Muscle layer of colon (tissue), 2 donors: ENCODE measurements at regions not wholly inside any gene's neighbourhood (a gene's known extent, or its start where the extent isn't known, plus 50 kb on each side); places are given as distances from the start of the nearest gene placed in this dataset.
"Not testable (repeated sequence)": the region's sequence is repeated elsewhere in the genome, so short reads cannot be mapped to it uniquely, and the experiment has no call there.

Experiments
- H3K27ac ChIP-seq: one replicate; pipeline ENCODE4 v1.7.0; 2013; ENCODE audit warnings: low read depth, mild to moderate bottlenecking, low read length, moderate library complexity
- H3K27me3 ChIP-seq, 2 donors: one replicate each; pipeline ENCODE4 v1.7.0; 2013; ENCODE audit warnings: low read length in 2 of 2, mild to moderate bottlenecking in 2 of 2; ENCODE audit not compliant: insufficient read depth in 2 of 2, control insufficient read depth in 1 of 2
- H3K36me3 ChIP-seq: one replicate; pipeline ENCODE4 v1.7.0; 2013; ENCODE audit warnings: mild to moderate bottlenecking, low read length; ENCODE audit not compliant: insufficient read depth
- H3K4me1 ChIP-seq: one replicate; pipeline ENCODE4 v1.7.0; 2013; ENCODE audit warnings: mild to moderate bottlenecking, low read length; ENCODE audit not compliant: insufficient read depth
- H3K4me3 ChIP-seq, 2 donors: one replicate each; pipeline ENCODE4 v1.7.0; 2013; ENCODE audit warnings: low read length in 2 of 2, low read depth in 1 of 2, mild to moderate bottlenecking in 1 of 2, moderate library complexity in 1 of 2
- H3K9ac ChIP-seq: one replicate; pipeline ENCODE4 v1.7.0; 2013; ENCODE audit warnings: low read length
- H3K9me3 ChIP-seq: one replicate; pipeline ENCODE4 v1.7.0; 2013; ENCODE audit warnings: mild to moderate bottlenecking, low read length
- donor health status: abdominal sarcoma.
- donor health status: Adenocarcinoma of cecum.

- not testable (repeated sequence) for H3K4me1 ChIP-seq, H3K36me3 ChIP-seq, H3K27ac ChIP-seq, H3K4me3 ChIP-seq, H3K9me3 ChIP-seq, H3K27me3 ChIP-seq, H3K9ac ChIP-seq
These were observed 1530.9 kb downstream of the REEP3 start for GRCh38 chr10:65052111-65052510.

DNA sequence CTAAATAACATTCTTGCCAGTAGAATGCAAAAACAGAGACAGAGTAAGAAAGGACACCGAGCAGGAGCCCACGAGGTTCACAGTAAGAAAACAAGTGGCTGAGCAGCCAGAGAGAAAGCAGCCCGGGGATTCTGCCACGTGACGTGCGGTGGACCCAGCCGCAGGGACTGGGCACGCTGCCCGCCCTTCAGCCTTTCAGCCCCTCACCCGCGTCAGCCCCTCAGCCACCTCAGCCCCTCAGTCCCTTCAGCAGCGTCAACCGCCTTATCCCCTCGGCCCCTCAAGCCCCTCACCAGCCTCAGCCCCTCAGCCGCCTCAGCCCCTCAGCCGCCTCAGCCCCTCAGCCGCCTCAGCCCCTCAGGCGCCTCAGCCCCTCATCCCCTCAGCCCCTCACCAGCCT is 1532.2 kb downstream of the REEP3 start:
- H3K4me3 ChIP-seq, H3K27ac ChIP-seq, H3K36me3 ChIP-seq, H3K9me3 ChIP-seq, H3K9ac ChIP-seq, H3K4me1 ChIP-seq, H3K27me3 ChIP-seq: not testable (repeated sequence)

- H3K9me3 ChIP-seq, H3K4me1 ChIP-seq, H3K36me3 ChIP-seq, H3K27ac ChIP-seq, H3K9ac ChIP-seq, H3K4me3 ChIP-seq, H3K27me3 ChIP-seq: not testable (repeated sequence)
These were observed 1532.7 kb downstream of the REEP3 start for GRCh38 chr10:65053831-65054351.

- H3K4me3 ChIP-seq, H3K36me3 ChIP-seq, H3K9me3 ChIP-seq, H3K9ac ChIP-seq, H3K4me1 ChIP-seq, H3K27me3 ChIP-seq, H3K27ac ChIP-seq: not testable (repeated sequence)
These were observed 1533.5 kb downstream of the REEP3 start for GRCh38 chr10:65054701-65055100.

- no peak overlapping the region for H3K4me3 ChIP-seq
- no peaks in the 10 kb centered on the region for H3K27me3 ChIP-seq
- no peaks in the 10 kb centered on the region for H3K9me3 ChIP-seq
- H3K9ac ChIP-seq: no peak overlapping the region
- no peaks in the 10 kb centered on the region for H3K4me1 ChIP-seq
- H3K36me3 ChIP-seq: no peaks in the 10 kb centered on the region
- H3K27ac ChIP-seq: no peak overlapping the region
These were observed 1544.1 kb downstream of the REEP3 start for GRCh38 chr10:65065278-65065677.

GRCh38 chr10:65083222-65083621 is 1562.0 kb downstream of the REEP3 start:
- Histone ChIP-seq H3K27ac (no peak overlapping the region), H3K4me3 (no peak overlapping the region), H3K4me1 (no peaks in the 10 kb centered on the region), H3K36me3 (no peaks in the 10 kb centered on the region), H3K9me3 (no peaks in the 10 kb centered on the region), H3K9ac (no peak overlapping the region), H3K27me3 (no peaks in the 10 kb centered on the region)

GRCh38 chr10:65090991-65091390 is 1569.8 kb downstream of the REEP3 start:
- Histone ChIP-seq H3K4me3 (no peak overlapping the region), H3K27me3 (no peaks in the 10 kb centered on the region), H3K4me1 (no peaks in the 10 kb centered on the region), H3K9ac (no peak overlapping the region), H3K36me3 (no peaks in the 10 kb centered on the region), H3K9me3 (no peaks in the 10 kb centered on the region), H3K27ac (no peak overlapping the region)

- Histone ChIP-seq H3K27ac (no peak overlapping the region), H3K9me3 (no peaks in the 10 kb centered on the region), H3K9ac (no peak overlapping the region), H3K36me3 (no peaks in the 10 kb centered on the region), H3K4me1 (no peaks in the 10 kb centered on the region), H3K4me3 (no peak overlapping the region), H3K27me3 (no peaks in the 10 kb centered on the region)
These were observed 1578.9 kb downstream of the REEP3 start for GRCh38 chr10:65100146-65100545.

- H3K4me3 ChIP-seq, H3K27me3 ChIP-seq, H3K9ac ChIP-seq, H3K4me1 ChIP-seq, H3K9me3 ChIP-seq, H3K27ac ChIP-seq, H3K36me3 ChIP-seq: not testable (repeated sequence)
These were observed 1579.7 kb downstream of the REEP3 start for GRCh38 chr10:65100881-65101280.

- Histone ChIP-seq H3K9ac (no peak overlapping the region), H3K4me1 (no peaks in the 10 kb centered on the region), H3K36me3 (no peaks in the 10 kb centered on the region), H3K4me3 (no peak overlapping the region), H3K27me3 (no peaks in the 10 kb centered on the region), H3K9me3 (no peaks in the 10 kb centered on the region), H3K27ac (no peak overlapping the region)
These were observed 1588.8 kb downstream of the REEP3 start for GRCh38 chr10:65110009-65110408.

- not testable (repeated sequence) for H3K36me3 ChIP-seq, H3K27me3 ChIP-seq, H3K4me1 ChIP-seq, H3K9ac ChIP-seq, H3K4me3 ChIP-seq, H3K9me3 ChIP-seq, H3K27ac ChIP-seq
These were observed 1589.9 kb downstream of the REEP3 start for GRCh38 chr10:65111059-65111458.

- no peaks in the 10 kb centered on the region for H3K4me1 ChIP-seq
- H3K27ac ChIP-seq: no peak overlapping the region
- no peaks in the 10 kb centered on the region for H3K27me3 ChIP-seq
- no peaks in the 10 kb centered on the region for H3K9me3 ChIP-seq
- H3K4me3 ChIP-seq: no peak overlapping the region
- H3K9ac ChIP-seq: no peak overlapping the region
- H3K36me3 ChIP-seq: no peaks in the 10 kb centered on the region
These were observed 1591.4 kb downstream of the REEP3 start for GRCh38 chr10:65112573-65112972.
